ENCODE measurements at regions not wholly inside any gene's neighbourhood (a gene's known extent, or its start where the extent isn't known, plus 50 kb on each side); places are given as distances from the start of the nearest gene placed in this dataset.
"Not testable (repeated sequence)": the region's sequence is repeated elsewhere in the genome, so short reads cannot be mapped to it uniquely, and the experiment has no call there.

- DNase-seq = not testable (repeated sequence)
Measured at GRCh38 chr2:111291566-111291965, 170.9 kb downstream of the BCL2L11 start.

GRCh38 chr2:111292232-111292968 lies 171.7 kb downstream of the BCL2L11 start:
- not testable (repeated sequence) for DNase-seq

GRCh38 chr2:111294699-111295098 lies 174.0 kb downstream of the BCL2L11 start:
- DNase-seq = not testable (repeated sequence)

- not testable (repeated sequence) for DNase-seq
Measured at GRCh38 chr2:111296122-111296804, 175.5 kb downstream of the BCL2L11 start.

- not testable (repeated sequence) for DNase-seq
Measured at GRCh38 chr2:111297128-111297527, 176.4 kb downstream of the BCL2L11 start.

GRCh38 chr2:111298927-111299326 lies 178.2 kb downstream of the BCL2L11 start:
- not testable (repeated sequence) for DNase-seq

- DNase-seq = not testable (repeated sequence)
Measured at GRCh38 chr2:111299635-111300034, 178.9 kb downstream of the BCL2L11 start.

GRCh38 chr2:111301677-111302076 lies 181.0 kb downstream of the BCL2L11 start:
- not testable (repeated sequence) for DNase-seq

GRCh38 chr2:111302397-111303218 lies 181.9 kb downstream of the BCL2L11 start:
- not testable (repeated sequence) for DNase-seq

GRCh38 chr2:111307302-111307701 lies 186.6 kb downstream of the BCL2L11 start:
- DNase-seq = not testable (repeated sequence)

- DNase-seq = not testable (repeated sequence)
Measured at GRCh38 chr2:111309231-111310075, 188.7 kb downstream of the BCL2L11 start.

GRCh38 chr2:111310395-111310794 lies 189.7 kb downstream of the BCL2L11 start:
- DNase-seq = not testable (repeated sequence)

- not testable (repeated sequence) for DNase-seq
Measured at GRCh38 chr2:111311568-111311967, 190.9 kb downstream of the BCL2L11 start.

GRCh38 chr2:111312897-111313607 lies 192.3 kb downstream of the BCL2L11 start:
- not testable (repeated sequence) for DNase-seq

- DNase-seq = not testable (repeated sequence)
Measured at GRCh38 chr2:111313711-111314110, 193.0 kb downstream of the BCL2L11 start.

GRCh38 chr2:111315188-111315917 lies 194.6 kb downstream of the BCL2L11 start:
- DNase-seq = not testable (repeated sequence)

GRCh38 chr2:111316221-111316741 lies 195.6 kb downstream of the BCL2L11 start:
- peak; percentile 38 for DNase-seq

GRCh38 chr2:111316881-111317549 lies 196.3 kb downstream of the BCL2L11 start:
- DNase-seq = peak; percentile 32

- DNase-seq = not testable (repeated sequence)
Measured at GRCh38 chr2:111319552-111319951, 198.8 kb downstream of the BCL2L11 start.

GRCh38 chr2:111320264-111320663 lies 199.6 kb downstream of the BCL2L11 start:
- DNase-seq = not testable (repeated sequence)

All from activated CD4-positive, alpha-beta T cell treated with anti-CD3 and anti-CD28 coated beads for 48 hours (primary cell).